ENCODE measurements at regions not wholly inside any gene's neighbourhood (a gene's known extent, or its start where the extent isn't known, plus 50 kb on each side); places are given as distances from the start of the nearest gene placed in this dataset.
"Not testable (repeated sequence)": the region's sequence is repeated elsewhere in the genome, so short reads cannot be mapped to it uniquely, and the experiment has no call there.

DNA sequence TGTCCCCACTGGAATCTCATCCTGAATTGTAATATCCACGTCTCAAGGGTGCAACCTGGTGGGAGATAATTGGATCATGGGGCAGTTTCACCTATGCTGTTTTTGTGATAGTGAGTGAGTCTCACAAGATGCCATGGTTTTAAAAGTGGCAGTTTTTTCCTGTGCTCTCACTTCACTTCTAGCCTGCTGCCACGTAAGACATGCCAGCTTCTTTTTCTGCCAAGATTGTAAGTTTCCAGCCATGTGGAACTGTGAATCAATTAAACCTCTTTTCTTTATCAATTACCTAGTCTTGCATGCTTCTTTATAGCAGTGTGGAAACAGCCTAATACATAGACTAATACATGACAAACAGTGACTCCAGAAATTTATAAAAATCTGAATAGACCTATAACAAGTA, 1131.8 kb downstream of the PCDH7 start:
- DNase-seq = no peak

DNA sequence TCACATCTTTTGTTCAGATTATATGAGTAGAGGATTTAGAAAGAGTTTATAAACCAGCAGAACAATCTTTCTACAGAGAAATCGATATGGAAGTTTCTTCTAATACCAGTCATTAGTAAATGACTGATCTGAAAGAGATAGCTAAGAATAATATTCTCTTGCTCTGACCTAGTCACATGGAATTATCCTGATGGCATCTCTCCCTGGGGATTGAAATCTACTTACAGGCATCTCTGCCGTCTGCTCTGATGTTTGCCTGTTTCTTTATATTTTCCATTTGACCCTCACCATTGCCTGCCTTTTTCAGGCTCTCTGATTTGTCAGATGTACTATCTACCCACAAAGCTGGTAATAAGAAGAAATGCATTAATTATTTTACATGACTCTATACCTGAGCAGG, 1157.3 kb downstream of the PCDH7 start:
- no peak for DNase-seq

DNA sequence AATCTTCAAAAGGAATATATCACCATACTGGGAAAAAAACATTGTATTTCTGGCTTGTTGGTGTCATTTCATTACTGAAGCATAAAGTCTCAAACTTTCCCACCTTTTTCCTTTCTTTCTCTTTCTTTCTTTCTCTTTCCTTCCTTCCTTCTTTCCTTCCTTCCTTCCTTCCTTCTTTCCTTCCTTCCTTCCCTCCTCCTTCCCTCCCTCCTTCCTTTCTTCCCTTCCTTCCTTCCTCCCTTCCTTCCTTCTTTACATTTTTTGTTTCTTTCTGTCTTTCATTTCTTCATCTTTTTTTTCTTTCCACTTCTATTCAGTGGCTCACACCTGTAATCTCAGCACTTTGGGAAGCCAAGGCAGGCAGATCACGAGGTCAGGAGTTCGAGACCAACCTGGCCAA, 1160.7 kb downstream of the PCDH7 start:
- not testable (repeated sequence) for DNase-seq

DNA sequence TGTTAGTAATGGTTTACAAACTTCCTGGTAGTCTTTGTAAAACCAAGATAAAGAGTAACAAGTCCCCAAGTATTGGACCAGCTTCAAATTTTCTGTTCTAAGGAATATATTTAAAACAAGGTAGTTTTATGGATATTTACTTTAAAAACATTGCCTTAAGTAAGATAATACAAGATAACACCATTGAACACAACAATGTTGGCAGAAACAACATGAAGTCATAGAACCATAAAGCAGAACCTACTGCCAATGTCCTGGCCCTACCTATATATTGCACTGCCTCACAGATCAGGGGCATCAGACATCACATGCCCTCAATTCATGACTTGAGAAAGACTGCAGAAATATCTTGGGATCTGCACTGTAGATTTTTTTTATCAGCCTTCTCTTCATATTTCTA, 1176.2 kb downstream of the PCDH7 start:
- no peak for DNase-seq

GRCh38 chr4:31905363-31905762, 1185.2 kb downstream of the PCDH7 start:
- DNase-seq = no peak

- DNase-seq = no peak
These were observed 1188.1 kb downstream of the PCDH7 start for GRCh38 chr4:31908261-31908660.

DNA sequence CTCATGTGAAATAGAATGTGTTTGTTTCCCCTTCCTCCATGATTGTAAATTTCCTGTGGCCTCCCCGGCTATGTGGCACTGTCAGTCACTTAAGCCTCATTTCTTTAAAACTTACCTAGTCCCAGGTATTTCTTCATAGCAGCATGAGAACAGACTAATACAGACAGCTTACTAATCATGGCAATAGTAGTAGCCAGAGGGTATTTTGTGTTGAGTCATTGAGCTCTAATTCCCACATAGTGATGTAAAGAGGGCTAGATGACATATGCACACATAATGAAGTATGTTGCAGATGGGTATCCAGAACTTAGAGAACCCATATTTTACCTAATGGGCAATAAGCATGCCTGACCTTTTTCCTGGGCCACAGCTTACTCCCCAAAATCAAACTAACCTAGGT, 1197.2 kb downstream of the PCDH7 start:
- DNase-seq = no peak

DNA sequence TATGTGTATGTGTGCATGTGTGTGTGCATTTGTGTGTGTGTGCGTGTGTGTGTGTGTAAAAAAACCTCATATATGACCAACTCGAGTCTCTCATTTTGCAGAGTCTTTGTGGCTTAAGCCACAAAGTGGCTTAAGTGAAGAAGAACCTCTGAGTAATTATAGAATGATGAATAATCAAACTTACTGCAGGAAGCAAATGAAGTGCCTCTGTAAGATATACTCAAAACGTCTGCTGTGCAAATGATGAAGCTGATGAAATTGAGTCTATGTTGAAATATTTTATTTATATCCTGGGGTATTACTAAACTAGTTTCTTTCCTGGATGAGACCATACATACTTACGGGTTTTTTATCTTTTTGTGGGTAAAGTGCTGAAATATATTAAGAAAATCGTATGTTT, 1198.7 kb downstream of the PCDH7 start:
- no peak for DNase-seq

GRCh38 chr4:31923634-31924033, 1203.5 kb downstream of the PCDH7 start:
- no peak for DNase-seq

DNA sequence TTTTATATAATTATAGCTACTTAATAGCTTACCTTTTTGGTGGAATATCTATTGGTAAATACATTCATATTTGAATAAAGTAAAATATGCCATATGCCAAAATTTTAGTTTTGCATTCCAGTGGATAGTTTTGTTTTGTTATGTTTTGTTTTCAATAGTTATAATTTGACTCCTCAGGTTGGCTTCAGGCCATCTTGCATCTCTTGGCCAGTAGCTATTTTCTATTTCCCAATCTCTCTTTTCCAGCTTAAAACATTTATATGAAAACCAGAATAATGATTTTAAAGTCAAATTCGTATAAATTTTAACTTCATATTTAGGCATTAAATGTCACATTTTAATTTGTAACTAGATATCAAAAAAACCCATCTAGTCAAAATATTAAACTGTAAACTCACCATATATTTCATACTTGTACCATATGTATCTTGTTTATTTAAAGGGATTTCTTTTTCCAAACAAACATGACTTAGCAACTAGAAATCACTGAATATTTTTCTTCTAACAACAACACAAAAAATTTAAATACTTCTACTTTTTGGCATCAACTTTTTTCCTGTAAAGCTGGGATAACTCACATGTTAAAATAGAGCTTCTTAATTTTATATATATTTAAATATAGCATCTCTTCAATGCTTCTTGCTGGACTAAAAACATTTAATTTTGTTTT, 1209.6 kb downstream of the PCDH7 start:
- no peak for DNase-seq

DNA sequence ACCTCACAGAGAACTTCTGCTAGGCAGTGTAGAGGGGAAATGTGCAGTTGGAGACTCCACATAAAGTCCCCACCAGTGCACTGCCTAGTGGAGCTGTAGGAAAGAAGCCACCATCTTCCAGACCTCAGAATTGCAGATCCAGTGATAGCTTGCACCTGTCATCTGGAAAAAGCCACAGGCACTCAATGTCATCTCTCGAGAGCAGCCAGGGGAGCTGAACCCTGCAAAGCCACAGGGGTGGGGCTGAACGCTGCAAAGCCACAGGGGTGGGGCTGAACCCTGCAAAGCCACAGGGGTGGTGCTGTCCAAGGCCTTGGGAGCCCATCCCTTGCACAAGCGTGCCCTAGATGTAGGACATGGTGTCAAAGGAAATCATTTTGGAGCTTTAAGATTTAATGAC, 1226.3 kb downstream of the PCDH7 start:
- no peak for DNase-seq

- no peak for DNase-seq
These were observed 1226.9 kb downstream of the PCDH7 start for GRCh38 chr4:31947101-31947500.

GRCh38 chr4:31949045-31949444, 1228.9 kb downstream of the PCDH7 start:
- DNase-seq = no peak

- DNase-seq = no peak
These were observed 1235.2 kb downstream of the PCDH7 start for GRCh38 chr4:31955346-31955745.

- no peak for DNase-seq
These were observed 1239.8 kb downstream of the PCDH7 start for GRCh38 chr4:31959972-31960371.

DNA sequence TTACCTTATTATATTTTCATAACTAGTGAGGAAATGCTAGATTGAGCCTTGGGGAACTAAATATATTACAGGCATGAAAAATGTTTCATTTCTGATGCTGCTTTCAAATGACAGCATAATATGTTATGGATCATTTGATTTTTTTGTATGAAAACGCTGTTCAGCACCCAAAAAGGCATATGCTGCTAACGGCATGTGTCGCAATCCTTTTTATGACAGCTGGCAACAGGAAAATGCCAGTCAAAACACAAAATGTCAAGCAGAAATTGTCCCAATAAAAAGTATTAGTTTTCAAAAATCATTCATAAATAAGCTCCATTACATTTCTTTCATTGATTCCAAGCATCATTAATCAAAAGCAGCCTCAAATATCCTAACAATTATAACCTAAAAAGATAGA, 1244.5 kb downstream of the PCDH7 start:
- no peak for DNase-seq

GRCh38 chr4:31968842-31969241, 1248.7 kb downstream of the PCDH7 start:
- DNase-seq = no peak

DNA sequence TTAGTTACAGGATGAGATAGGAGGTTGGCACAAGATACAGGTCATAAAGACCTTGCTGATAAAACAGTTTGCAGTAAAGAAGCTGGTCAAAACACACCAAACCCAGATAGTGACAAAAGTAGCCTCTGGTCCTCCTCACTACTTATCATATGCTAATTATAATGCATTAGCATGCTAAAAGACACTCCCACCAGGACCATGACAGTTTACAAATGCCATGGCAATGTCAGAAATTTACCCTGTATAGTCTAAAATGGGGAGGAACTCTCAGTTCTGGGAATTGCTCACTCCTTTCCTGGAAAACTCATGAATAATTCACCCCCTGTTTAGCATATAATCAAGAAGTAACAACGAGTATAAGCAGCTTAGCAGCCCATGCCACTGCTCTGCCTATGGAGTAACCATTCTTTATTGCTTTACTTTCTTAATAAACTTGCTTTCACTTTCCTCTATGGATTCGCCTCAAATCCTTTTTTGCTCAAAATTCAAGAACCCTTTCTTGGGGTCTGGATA, 1254.4 kb downstream of the PCDH7 start:
- no peak for DNase-seq

- no peak for DNase-seq
These were observed 1259.8 kb downstream of the PCDH7 start for GRCh38 chr4:31979988-31980387.

DNA sequence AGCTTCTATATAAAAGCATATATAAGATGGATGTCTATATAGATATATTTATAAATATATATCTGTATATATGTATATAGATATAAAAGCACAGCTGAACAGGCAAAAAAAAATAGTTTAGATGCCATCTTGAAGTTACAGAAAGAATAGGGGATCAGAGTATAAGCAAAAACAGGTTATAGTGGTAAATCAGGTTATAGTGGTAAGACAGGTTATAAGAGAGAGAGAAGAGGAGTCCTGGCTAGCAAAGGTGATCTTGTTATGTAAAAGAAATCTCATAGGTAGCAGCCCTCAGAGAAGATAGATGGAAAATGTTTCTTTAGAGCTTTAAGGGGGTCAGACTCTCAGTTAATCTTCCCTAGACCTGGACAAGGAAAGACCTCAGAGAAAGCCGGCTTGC, 1263.1 kb downstream of the PCDH7 start:
- DNase-seq = no peak

- no peak for DNase-seq
These were observed 1263.5 kb downstream of the PCDH7 start for GRCh38 chr4:31983677-31984076.

DNA sequence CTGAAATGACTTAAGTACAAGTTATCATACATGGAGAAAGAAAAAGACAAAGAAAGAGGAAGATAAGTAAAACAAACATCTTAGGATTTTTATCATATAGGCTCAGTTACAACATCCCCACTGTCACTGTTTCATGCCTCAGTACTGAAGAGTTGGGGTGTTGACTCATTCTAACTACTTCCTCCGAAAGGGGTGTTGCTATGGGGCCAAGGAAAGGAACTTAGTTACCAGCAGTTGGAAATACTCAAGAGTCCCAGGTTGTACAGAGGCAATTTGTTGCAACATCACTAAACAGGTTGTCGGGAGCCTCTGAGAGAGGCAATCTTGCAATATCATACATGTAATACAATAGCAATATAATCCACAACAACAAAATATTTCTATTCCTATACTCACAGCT, 1264.7 kb downstream of the PCDH7 start:
- DNase-seq = no peak

GRCh38 chr4:31995943-31996901, 1276.1 kb downstream of the PCDH7 start:
- no peak for DNase-seq

GRCh38 chr4:31998807-31999206, 1278.6 kb downstream of the PCDH7 start:
- no peak for DNase-seq

Measured in EL (cell line).